Transverse colon (tissue), 4 donors: ENCODE measurements at regions not wholly inside any gene's neighbourhood (a gene's known extent, or its start where the extent isn't known, plus 50 kb on each side); places are given as distances from the start of the nearest gene placed in this dataset.
A peak's percentile ranks its signal among the peaks of the same experiment; 100 is the strongest.

Source experiments
- DNase-seq: peaks from one replicate; pipeline ENCODE4 v3.0.0-alpha.2; 2019
- H3K27ac ChIP-seq, 4 donors: fragments of 200-600 bp; sonication (generic); 2 replicates each; pipeline ENCODE4 v1.5.1; 2016 to 2018; ENCODE audit warnings: inconsistent platforms in 4 of 4
- H3K27me3 ChIP-seq: fragments of 200-600 bp; sonication (generic); 2 replicates; pipeline ENCODE4 v1.5.1; 2017; ENCODE audit warnings: inconsistent platforms
- H3K36me3 ChIP-seq, 4 donors: fragments of 200-600 bp; sonication (generic); 2 replicates each; pipeline ENCODE4 v1.5.1; 2017 to 2019; ENCODE audit warnings: inconsistent platforms in 4 of 4
- H3K4me1 ChIP-seq, 4 donors: fragments of 200-600 bp; sonication (generic); 2 replicates each; pipeline ENCODE4 v1.5.1; 2017 to 2020; ENCODE audit warnings: inconsistent platforms in 4 of 4
- H3K4me3 ChIP-seq, 4 donors: fragments of 200-600 bp; sonication (generic); 1 replicate in 1 of 4; 2 replicates in 3 of 4; pipeline versions ENCODE4 v1.5.1 to v1.6.1; 2017 to 2019; ENCODE audit warnings: inconsistent platforms in 4 of 4
- H3K9me3 ChIP-seq, 2 donors: fragments of 200-600 bp; sonication (generic); 2 replicates each; pipeline ENCODE4 v1.5.1; 2017 to 2019; ENCODE audit warnings: inconsistent platforms in 2 of 2
- EP300 ChIP-seq: sonication (generic); formaldehyde crosslinking; IDR thresholded peaks from one replicate; pipeline ENCODE4 v1.6.1; 2017; ENCODE audit warnings: antibody characterized with exemption, low read depth
- POLR2A ChIP-seq: fragments of 450-650 bp; IDR thresholded peaks from one replicate; pipeline ENCODE4 v1.6.1; 2016; ENCODE audit warnings: antibody characterized with exemption, mild to moderate bottlenecking, moderate library complexity
- POLR2AphosphoS5 ChIP-seq, 3 donors: sonication (generic); formaldehyde crosslinking; IDR thresholded peaks; one replicate each; pipeline ENCODE4 v1.6.1; 2016; ENCODE audit warnings: antibody characterized with exemption in 3 of 3
- WGBS, 2 donors: methylation state at CpG; one replicate each; pipeline ENCODE4 v1.1.5; 2018; ENCODE audit warnings: low coverage in 1 of 2; 5-methylcytosine and 5-hydroxymethylcytosine counted together
- in situ Hi-C, 4 donors: fragments of 200-750 bp; cut with MboI; loops; one replicate each; pipeline versions ENCODE4 v1.15.0 to v1.15.1; 2017; ENCODE audit warnings: low sequenced_read_pairs in 3 of 4, low pct_ligation_motif_present in 1 of 4, low pct_unique_long_range_greater_than_20kb in 1 of 4
- intact Hi-C: fragments of 100-400 bp; cut with DNase I; formaldehyde crosslinking; loops from one replicate; pipeline ENCODE4 v1.15.1; 2023; ENCODE audit warnings: low total_unique reads
- TF ChIP-seq, protein P1 (sequence below), 5 experiments: fragments of 200-600 bp in 3 of 5; fragments of 450-650 bp in 2 of 5; sonication (generic) in 3 of 5; IDR thresholded peaks; 1 replicate in 2 of 5; 2 replicates in 3 of 5; pipeline ENCODE4 v1.5.1; 2016 to 2017; ENCODE audit warnings: antibody characterized with exemption in 5 of 5, inconsistent platforms in 3 of 5, mild to moderate bottlenecking in 2 of 5, moderate library complexity in 1 of 5

DNA sequence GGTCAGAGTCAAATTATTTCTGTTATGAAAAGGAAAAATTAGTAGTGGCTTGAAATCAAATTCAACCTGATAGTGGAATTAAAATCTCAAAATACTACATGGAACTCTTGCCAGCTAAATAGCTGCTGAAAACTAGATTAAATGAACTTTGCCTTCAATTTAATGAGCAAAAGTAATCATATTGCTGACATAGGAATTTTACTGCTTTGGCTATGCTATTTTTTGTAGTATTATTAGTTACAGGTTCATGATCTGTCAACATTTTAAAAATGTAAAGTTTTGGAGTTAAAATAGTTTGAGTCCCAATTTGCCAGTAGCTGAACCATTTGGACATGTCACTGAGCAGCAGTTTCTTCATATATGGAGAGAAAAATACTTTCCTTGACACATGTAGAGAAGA is 81.4 kb downstream of the RERGL start:
- in situ Hi-C loops, result no loop called here
- intact Hi-C loops, result no loop called here
- Histone ChIP-seq H3K9me3 (no peaks in the 10 kb centered on the region), H3K27me3 (no peaks in the 10 kb centered on the region), H3K36me3 (no peaks in the 10 kb centered on the region), H3K4me3 (no peak overlapping the region), H3K27ac (no peak overlapping the region), H3K4me1 (no peaks in the 10 kb centered on the region)
- TF ChIP-seq EP300 (no peak), POLR2AphosphoS5 (IDR thresholded peaks at IDR 0.05) (no peak), POLR2A (no peak)
- TF ChIP-seq, protein P1, sequence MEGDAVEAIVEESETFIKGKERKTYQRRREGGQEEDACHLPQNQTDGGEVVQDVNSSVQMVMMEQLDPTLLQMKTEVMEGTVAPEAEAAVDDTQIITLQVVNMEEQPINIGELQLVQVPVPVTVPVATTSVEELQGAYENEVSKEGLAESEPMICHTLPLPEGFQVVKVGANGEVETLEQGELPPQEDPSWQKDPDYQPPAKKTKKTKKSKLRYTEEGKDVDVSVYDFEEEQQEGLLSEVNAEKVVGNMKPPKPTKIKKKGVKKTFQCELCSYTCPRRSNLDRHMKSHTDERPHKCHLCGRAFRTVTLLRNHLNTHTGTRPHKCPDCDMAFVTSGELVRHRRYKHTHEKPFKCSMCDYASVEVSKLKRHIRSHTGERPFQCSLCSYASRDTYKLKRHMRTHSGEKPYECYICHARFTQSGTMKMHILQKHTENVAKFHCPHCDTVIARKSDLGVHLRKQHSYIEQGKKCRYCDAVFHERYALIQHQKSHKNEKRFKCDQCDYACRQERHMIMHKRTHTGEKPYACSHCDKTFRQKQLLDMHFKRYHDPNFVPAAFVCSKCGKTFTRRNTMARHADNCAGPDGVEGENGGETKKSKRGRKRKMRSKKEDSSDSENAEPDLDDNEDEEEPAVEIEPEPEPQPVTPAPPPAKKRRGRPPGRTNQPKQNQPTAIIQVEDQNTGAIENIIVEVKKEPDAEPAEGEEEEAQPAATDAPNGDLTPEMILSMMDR (IDR thresholded peaks at IDR 0.05), result no peak
- no peak for DNase-seq

- H3K27ac ChIP-seq, result no peak overlapping the region
- no peak overlapping the region for H3K4me3 ChIP-seq
- peaks cover 12 to 28% of the 10 kb centered on the region in 2 donors for H3K9me3 ChIP-seq
- H3K4me1 ChIP-seq, result no peaks in the 10 kb centered on the region
- no peaks in the 10 kb centered on the region for H3K27me3 ChIP-seq
- TF ChIP-seq POLR2AphosphoS5 (IDR thresholded peaks at IDR 0.05) (no peak), POLR2A (no peak), EP300 (no peak)
- no peaks in the 10 kb centered on the region for H3K36me3 ChIP-seq
- in situ Hi-C loops, result no loop called here
- intact Hi-C loops, result no loop called here
- DNase-seq, result no peak
- 66 to 68% methylated on average over 2 of the region's 2 CpGs for WGBS, 2 donors
Observed at GRCh38 chr12:17999174-17999801, 90.7 kb downstream of the RERGL start.

DNA sequence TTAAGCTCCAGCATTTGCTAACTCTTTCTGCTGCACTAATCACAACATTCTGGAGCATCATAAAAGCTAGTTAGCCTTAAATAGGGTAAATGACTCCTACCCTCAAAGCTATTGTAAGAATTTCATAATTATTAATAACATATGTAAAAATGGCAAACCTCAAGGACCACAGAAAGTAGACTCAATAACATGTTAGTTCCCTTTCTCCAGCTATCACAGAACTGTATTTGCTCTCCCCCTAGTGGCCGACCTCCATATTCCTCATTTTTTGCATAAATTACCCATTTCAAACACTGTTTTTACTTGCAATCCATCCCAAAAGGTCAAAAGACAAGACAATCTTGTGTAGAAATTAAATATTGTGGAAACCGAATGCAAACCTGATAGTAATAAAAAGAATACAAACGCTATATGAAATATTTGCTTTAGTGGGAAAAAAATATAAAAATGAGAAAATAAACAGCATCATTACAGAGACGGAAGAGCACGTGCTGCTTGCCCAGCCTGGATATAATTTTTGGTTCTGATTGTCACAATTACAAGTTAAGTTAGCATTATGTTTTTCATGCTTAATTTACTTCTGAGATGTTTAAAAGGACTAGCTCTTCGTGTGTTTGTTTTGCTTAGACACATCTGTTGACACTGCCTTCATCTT is 97.9 kb downstream of the RERGL start:
- Histone ChIP-seq H3K4me3 (no peak overlapping the region), H3K4me1 (no peaks in the 10 kb centered on the region), H3K27ac (no peak overlapping the region), H3K36me3 (no peaks in the 10 kb centered on the region), H3K9me3 (no peaks in the 10 kb centered on the region), H3K27me3 (no peaks in the 10 kb centered on the region)
- intact Hi-C loops, result no loop called here
- in situ Hi-C loops, result no loop called here
- TF ChIP-seq, protein P1 (IDR thresholded peaks at IDR 0.05), result peak; percentile 22 to 62 (median 49)
- no peak for TF ChIP-seq POLR2A
- DNase-seq, result no peak
- WGBS, 2 donors, result 22 to 35% methylated on average over 6 of the region's 6 CpGs

DNA sequence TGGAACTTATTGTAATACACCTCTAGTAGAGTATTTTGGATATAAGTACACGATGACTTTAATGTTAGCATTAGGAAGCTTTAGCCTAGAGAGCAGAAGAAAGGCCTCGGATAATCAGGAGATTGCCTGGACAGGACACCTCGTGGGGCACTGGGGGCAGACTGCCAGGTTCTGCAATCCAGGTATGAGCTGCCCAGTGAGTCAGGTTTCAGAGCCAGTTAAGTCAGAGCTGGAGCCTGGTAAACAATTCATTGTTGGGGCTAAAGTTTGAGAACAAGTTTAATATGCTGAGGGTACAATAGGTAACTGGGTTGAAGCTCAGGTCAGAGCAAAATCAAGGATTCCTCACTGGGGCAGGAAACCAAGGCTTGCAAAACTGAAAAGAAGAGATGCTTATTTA is 107.4 kb downstream of the RERGL start:
- no peaks in the 10 kb centered on the region for H3K27me3 ChIP-seq
- WGBS, 2 donors, result 66 to 74% methylated on average over 2 to 3 of the region's 3 CpGs
- in situ Hi-C loops (no loop called here), intact Hi-C loops (no loop called here)
- DNase-seq, result no peak
- no peak overlapping the region for H3K27ac ChIP-seq
- H3K36me3 ChIP-seq, result no peaks in the 10 kb centered on the region
- H3K4me3 ChIP-seq, result no peak overlapping the region
- TF ChIP-seq, protein P1 (IDR thresholded peaks at IDR 0.05), result no peak
- TF ChIP-seq EP300, result no peak
- TF ChIP-seq POLR2A, result no peak
- TF ChIP-seq POLR2AphosphoS5 (IDR thresholded peaks at IDR 0.05), result no peak
- H3K4me1 ChIP-seq, result no peaks in the 10 kb centered on the region
- no peaks in the 10 kb centered on the region for H3K9me3 ChIP-seq

- no peak for TF ChIP-seq POLR2A
- no peak for TF ChIP-seq EP300
- TF ChIP-seq POLR2AphosphoS5 (IDR thresholded peaks at IDR 0.05), result no peak
- TF ChIP-seq, protein P1 (IDR thresholded peaks at IDR 0.05), result no peak
- in situ Hi-C loops, result no loop called here
- H3K4me1 ChIP-seq, result no peaks in the 10 kb centered on the region
- H3K27me3 ChIP-seq, result no peaks in the 10 kb centered on the region
- no peak for DNase-seq
- H3K27ac ChIP-seq, result no peak overlapping the region
- WGBS, 2 donors, result 69 to 70% methylated on average over 5 of the region's 5 CpGs
- H3K4me3 ChIP-seq, result no peak overlapping the region
- no peaks in the 10 kb centered on the region for H3K9me3 ChIP-seq
- intact Hi-C loops, result no loop called here
- H3K36me3 ChIP-seq, result no peaks in the 10 kb centered on the region
Observed at GRCh38 chr12:17976202-17976601, 113.8 kb downstream of the RERGL start.
